DMS53 treated with DMSO at 0.1 percent for 48 hours (cell line): ENCODE measurements at regions not wholly inside any gene's neighbourhood (a gene's known extent, or its start where the extent isn't known, plus 50 kb on each side); places are given as distances from the start of the nearest gene placed in this dataset.

Experiments used
- DNase-seq: peaks from one replicate; lab custom pipeline; 2025; ENCODE audit not compliant: unreplicated experiment; lab: John Stamatoyannopoulos, UW

DNA sequence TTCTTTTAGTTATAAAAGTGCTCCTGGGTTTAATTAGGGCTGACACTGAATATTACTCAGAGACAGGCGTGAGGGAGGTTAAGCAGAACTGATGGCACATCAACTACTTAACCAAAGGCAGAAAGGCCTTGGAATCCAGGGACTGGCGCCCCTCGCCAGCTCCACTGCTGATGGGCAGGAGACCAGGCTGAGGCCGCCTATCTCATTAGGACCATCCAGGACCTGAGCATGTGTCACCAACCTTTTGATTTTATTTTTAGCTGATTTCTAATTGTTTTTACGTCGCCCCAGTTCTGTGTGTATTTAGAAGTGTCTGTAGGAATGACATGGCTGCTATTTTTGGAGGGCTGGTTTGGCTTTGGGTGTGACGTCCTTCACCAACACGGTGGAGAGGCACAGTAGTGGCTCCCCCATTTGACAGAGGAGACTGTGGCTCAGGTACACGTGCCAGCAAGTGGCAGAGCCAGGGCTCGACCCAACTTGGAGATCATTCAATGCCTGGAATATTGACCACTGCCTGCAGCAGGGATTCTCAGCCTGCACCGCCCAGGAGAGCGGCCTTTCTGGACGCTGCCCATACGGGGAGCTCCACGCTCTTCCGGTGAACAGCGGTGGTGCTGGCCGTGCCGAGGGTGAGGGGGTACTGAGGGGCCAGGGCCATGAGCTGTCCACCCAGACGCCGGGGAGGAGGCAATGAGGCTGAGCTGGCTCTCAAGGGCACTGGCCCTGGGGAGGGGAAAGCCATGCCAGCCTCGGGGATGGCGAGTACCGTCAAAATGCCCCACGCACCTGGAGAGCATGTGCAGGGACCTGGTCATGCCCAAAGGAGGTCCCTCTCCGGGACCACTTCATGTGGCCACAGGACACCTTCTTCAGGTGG, 205.7 kb downstream of the ASB1 start:
- DNase-seq: no peak

DNA sequence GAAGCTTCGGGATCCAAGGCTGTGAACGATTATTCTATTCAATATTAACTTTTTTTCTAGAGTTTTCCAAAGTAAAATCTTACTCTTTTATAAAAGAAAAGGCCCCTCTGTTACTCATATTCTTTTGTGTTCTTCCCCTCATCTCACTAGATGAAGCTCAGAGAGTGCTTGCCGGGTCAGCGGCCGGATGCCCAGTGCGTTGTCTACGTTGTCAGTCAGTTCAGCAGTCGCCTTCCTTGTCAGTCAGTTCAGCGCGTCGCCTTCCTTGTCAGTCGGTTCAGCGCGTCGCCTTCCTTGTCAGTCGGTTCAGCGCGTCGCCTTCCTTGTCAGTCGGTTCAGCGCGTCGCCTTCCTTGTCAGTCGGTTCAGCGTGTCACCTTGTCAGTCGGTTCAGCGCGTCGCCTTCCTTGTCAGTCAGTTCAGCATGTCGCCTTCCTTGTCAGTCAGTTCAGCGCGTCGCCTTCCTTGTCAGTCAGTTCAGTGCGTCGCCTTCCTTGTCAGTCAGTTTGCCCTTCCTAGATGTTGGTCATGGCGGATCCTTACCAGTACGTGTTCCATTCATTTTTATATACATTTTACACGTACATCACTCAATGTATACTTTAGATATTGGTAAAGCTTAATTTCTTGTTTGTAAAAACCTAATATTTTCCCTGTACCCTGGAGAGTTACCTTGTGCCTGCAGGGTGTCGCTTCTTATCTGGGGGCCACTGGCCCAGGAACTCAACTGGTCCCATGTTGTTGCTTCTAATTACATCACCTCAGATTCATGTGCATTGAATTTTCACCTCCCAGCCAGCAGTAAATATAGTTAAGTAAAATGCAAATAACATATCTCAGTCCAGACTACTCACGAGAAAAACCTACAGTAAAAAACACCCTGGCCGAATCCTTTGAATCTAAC, 206.9 kb downstream of the ASB1 start:
- no peak for DNase-seq

DNA sequence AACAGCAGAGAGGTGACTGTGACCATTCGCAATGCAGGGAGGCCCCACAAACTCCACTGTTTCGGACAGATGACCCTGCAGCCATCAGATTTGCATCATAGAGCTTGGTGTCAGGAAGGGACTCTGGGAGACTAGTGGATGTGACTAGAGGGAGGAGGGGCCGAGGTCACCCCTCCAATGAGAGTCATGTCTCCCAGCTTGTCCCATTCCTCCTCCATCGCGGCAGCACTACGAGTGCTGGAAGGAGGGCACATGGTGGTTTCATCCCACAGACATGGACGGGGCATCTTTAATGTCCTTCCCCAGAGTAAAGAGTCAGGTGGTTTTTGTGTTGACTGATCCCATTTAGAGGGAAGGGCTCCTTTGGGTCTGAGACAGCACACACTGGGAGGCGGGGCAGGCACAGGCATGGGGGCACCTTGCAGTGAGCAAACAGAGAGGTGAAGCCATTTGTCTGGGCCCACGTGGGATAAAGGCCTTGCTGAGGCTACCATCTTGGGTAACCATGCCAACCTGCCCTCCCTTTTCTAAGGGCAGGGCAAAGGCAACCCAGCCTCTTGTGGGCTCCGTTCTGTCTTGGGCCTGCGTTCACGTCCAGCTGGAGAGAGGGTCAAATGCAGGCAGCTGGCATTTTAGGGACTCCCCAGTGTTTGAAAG, 208.1 kb downstream of the ASB1 start:
- DNase-seq: no peak

DNA sequence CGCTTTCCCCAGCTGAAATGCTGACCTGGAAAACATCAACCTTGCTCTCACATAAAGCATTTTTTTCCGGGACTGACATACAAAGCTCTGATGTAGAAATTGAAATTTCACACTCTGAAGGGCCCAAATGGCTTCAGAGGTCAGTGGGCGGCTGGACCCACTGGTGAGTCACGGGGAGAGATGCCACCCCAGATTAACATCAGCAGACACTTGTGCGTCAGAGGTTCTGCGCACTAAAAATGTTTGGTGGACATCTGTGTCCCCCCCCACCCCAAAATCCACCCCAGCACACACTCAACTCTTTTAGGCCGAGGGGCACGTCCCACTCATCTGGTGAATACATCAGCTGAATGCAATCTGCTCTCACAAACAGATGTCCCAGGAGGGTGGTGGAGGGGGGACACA, 208.9 kb downstream of the ASB1 start:
- DNase-seq: no peak

DNA sequence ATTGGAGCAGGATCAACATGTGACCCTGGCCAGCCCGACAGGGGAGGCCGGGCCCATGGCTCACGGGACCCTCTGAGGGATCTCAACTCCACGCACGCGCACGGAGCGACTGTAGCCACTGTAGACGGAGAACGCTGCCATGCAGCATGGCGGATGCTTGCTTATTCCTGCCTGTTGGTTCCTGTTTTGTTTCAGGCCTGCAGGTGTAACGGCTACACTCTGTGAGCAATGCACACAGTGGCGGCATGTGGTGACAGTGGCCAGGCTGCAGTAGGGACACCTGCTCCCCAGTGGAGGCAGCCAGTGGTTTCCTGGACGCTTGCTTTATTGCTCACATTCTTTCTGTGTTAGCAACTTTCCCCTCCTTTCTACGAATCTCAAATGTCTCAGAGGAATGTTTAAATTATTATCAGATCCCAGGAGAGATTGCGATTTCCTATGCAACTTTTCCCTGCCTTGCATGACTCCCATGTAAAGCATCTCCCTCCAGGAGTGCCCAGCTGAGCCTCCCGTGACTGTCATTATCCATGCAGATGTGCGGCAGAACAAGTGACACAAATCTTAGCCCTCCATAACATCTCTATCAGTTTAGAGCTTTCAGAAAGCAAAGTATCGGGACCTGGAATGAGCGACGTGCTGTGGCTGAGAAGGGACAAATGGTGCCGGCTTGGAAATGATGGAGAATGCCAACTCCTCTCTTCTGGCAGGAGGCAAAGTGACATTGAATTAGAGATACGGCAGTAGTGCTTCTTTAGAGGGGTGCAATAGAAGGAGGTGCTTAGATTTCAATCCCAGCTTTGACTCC, 209.7 kb downstream of the ASB1 start:
- no peak for DNase-seq

DNA sequence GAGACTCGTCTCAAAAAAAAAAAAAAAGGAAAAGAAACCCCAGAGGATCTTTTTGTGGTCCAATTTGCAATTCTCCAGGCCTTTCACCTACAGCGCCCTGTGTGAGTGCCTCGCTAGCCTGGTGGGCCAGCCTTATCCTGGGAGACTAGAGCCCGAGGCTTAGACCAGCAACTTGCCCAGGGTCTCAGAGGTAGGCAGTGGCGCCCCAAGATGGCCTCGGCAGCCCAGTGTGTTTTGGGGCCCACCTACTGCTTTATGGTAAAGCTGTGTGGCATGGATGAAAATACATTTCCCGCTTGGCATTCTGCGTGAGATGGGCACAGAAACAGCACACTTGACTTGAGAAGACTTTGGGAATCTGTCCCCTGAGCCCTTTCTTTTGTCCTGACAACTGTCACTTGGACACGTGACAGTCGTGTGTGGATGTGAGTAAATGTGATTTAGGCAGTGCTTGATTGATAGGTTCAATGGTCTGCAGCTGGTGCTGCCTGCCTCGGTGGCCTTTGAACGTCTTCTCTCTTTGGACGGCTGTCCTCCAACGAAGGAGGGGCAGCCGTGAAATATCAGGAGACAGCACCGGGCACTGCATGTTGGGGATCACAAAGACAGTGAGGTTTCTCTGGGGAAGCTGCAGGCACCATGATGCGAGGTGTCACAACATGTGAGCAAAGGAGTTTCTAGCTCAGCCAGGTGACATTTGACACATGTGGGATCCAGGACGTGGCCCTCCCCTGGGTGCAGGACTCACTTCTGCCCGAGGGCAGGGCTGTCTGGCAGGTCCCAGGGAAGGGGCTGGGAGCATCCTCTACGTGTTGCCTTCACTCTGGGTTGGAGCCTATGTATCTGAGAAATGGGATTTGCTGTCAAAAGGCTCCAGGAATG, 209.5 kb upstream of the TWIST2 start:
- no peak for DNase-seq

DNA sequence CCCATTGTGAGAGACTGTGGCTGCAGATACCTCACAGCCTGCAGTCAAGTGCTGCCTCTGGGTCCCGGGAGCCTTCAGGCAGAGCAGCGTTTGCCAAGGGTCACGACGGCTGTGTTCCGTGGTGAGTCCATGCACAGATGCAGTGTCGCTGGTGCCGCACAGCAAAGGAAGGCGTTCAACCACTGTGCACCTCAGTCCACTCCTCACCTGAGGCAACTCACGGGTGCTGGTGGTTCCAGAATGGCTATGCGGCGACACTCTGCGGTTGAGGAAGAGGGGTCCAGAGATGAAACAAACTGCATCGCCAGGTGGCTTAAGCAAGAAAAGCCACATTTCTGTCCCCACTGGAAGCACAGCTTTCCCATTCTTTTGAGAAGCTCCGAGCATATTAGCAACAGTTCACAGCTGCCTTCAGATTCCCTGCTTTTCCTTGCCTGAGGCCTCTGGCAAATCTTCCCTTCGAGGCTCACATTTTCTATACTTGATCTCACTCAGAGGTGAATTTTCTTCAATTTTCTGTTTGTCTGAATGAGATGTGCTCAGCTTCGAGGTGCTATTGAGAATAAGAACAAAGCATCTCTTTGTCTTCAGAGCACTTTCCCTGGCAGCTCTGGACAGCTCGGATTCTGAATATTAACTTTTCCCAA, 208.8 kb upstream of the TWIST2 start:
- no peak for DNase-seq

DNA sequence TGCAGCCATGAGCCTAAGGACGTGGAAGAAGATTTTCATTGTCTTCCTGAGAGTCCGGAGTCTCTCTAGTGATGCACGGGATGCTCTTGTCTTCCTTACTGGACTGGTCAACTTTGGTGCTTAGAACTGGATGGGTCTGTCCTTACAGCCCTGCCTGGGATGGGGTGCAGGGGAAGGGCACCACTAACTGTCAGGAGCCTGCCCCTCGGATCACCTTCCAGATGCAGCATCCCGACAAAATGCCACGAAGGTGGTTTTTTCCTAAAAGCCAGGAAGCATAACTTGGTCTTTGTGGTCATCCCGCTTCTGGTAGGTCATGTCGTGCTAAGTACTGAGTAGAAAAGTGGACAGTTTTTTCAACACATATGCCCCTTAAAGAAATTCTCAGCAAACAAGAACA, 207.4 kb upstream of the TWIST2 start:
- no peak for DNase-seq

DNA sequence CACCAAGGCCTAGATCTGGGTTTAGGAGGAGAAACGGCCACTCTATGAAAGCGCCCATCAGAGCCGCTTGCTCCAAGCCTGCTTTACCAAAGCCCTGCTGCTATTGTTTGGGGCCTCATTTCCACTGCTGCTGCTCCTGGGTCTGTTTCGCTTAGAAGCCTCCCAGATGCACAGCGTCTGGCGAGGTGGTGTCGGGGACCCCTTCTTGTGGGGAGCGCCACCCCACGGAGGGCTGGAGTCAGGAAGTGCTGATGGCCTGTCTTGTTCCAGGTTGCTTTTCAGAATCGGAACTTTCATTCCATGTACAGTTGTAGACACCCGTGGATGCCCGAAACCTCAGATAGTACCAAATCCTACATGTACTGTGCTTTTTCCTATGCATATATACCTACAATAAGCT, 204.9 kb upstream of the TWIST2 start:
- DNase-seq: no peak

DNA sequence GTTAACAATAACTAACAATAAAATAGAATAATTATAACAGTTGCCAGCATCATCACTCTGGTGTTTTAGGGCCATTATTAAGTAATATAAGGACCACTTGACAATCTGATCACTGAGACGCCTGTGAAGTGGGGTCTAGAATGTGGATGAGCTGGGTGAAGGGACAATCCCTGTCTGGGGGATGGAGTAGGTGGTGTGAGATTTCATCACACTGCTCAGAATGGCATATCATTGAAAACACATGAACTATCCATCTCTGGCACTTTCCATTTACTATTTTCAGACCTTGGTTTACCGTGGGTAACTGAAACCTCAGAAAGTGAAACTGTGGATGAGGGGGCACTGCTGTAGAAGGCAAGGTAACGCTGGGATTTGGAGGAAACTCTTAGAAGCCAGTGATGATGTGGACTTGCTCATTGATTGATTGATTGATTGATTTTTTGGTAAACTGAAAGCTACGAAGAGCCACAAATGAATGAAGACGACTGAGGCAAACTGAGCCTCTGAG, 204.4 kb upstream of the TWIST2 start:
- DNase-seq: no peak

DNA sequence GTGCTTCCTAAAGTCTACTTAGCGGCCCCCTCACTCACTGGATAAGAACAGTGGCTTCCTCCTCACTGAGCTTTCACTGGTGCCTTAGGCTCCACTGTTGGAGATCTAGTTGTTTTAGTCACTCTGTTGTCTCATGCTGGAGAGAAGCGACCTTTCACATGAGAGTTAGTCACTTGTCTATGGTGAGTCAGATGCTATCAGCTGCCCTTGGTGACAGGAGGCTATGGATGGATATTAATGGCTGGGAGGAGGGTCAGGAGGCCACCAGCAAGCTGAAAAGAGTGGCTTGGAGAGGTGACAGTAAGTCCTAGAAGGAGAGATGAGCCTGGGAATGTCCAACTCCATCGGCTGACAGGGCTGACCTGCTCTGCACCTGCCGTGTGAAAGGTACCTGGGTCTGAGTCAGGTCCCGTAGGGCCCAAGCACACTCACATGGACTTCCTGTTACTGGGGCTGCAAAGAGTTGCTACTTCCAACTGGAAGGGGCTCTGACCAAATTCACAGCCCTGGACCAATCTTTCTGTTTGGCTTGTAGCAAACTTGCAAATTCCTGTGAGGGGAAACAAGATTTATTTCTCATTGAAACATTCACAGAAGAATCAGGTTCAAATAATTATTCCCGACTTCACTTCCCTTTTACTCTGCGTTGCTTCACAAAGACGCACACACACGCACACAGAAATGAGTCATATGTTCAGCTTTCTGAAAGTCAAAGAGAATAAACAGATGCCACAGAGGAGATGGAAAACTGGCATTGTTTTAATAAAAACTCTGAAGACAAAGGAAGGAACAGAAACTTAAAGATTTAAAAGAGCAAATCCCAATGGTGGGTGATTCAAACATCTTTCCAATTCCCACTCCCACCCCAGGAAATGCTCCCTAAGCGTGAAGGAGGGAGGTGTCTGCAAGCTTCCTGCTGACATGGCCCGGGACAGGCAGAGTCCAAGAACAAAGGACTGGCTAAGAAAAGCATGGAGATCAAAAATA, 203.5 kb upstream of the TWIST2 start:
- no peak for DNase-seq

DNA sequence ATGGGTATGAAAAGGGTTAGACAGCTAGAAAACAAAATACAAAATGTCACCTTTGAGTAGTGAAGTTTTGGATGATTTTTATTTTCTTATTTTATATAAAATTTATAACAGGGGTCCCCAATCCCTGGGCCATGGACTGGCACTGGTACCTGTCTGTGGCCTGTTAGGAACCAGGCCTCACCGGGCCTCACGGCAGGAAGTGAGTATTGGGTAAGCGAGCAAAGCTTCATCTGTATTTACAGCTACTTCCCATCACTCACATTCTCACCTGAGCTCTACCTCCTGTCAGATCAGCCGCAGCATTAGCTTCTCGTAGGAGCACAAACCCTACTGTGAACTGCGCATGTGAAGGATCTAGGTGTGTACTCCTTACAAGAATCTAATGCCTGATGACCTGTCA, 202.8 kb upstream of the TWIST2 start:
- no peak for DNase-seq

DNA sequence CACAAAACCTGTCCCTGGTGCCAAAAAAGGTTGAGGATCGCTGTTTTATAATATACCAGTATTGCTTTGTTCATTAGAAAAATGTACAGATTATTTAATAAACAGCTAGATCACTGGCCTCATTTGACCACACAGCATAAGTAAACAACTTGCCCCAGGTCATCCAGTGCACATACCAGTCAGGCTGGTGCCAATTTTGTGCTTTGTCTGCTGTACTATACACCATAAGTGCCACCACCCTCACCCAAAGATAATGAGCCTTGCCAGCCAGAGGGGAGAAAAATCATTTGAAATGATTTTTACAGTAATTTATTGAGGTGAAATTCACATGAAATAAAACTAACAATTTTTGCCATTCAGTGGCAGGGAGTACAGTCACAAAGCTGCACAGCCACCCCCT, 202.2 kb upstream of the TWIST2 start:
- no peak for DNase-seq

DNA sequence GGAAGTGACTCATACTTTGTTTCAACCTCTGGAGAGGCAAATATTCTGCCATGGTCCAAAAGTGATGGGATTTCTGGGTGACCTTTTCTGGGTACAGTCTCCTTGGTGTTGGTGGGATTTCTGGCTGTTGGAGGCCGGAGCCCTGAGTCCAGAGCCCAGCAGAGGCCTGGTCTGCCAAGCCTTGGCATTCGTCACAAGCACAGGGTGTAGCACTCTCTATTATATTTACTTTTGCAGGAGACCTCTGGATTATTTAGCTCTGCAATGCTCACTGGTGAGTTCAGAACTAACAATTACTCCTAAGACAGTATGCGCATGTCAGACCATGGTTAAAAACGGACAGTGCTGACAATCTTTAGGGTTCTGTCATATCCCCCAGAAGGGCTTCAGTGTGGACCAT, 201.6 kb upstream of the TWIST2 start:
- no peak for DNase-seq

DNA sequence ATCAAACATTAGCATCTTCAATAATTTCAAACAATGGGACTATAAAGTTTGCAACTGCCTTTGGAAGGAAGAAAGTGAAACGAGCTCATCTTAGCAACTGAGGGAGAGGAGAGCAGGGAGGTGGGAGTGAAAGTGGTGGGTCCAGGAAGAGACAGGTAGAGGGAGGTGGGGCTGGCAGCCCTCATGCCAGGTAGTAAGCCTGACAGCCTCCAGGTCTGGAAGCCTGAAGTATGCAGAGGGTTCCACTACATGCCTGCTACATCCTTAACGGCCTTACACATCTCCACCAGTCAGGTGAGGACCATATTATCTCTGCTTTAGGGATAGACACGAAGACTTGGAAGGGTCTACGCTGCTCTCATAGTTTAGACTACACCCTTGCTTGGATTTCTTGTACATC, 201.1 kb upstream of the TWIST2 start:
- DNase-seq: no peak

DNA sequence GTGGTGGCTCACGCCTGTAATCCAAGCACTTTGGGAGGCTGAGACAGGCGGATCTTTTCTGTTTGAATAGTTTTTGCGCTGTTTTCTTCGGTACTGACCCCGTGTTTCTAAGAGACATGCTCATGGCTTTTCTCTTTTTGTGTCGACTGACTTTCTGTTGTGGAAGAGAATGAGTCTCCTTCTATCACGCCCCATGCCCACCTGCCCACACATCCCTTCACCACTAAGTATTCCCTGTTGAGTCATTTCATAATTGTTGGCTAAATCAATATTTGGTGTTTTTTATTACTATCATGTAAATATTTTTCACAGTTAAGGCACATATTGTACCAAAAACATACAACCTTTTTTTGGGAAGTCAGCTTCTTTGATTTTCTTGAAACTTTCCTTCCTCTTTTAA, 198.8 kb upstream of the TWIST2 start:
- no peak for DNase-seq

DNA sequence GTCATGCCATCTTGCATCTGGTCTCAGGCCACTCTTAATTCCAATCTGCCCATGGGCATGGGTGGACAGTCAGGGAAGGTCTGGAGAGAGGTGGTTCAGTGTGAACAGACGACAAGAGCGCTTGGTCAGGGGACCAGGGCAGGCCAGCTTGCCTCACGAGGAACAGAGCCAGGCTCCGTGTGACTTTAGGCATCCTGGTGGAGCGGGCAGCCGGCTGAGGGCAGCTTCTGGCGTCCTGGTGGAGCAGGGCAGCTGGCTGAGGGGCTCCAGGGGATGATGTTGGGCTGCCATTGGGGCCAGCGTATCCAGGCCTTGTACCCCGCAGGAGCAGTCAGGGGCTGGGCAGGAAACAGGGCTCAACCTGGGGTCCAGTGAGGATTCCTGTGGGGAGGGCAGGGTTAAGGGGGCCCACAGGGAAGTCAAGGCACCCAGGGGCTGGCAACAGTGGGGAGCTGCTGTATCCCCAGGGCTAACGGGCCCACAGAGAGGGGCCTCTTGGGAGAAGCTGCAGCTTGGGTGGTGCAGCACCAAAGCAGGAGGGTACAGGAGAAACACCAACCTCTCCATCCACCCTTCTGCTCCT, 197.9 kb upstream of the TWIST2 start:
- DNase-seq: no peak

DNA sequence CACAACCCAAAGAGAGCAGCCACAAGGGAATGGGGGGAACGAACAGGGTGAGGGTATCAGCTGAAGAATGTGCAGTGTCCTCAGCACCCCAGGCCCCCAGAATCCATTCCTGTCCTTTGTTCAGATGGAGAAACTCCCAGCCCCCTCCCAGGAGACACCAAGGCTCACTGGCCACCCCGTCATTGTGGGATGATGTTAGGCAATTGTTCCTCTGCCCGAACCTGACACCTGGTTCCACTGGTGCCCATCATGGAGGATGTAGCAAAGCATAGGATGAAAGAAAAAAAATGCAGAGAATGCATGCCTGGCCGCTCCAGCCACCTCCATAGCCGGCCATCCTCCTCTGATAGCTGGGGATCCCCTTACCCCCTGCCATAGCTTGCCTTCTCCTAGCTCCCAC, 197.3 kb upstream of the TWIST2 start:
- DNase-seq: no peak
